Glutamatergic neuron (in vitro differentiated cells): ENCODE measurements at regions not wholly inside any gene's neighbourhood (a gene's known extent, or its start where the extent isn't known, plus 50 kb on each side); places are given as distances from the start of the nearest gene placed in this dataset. TPM values are rescaled to one million over a fixed set of nuclear protein-coding genes. Genes with fewer than 3 reads are reported as not detected.
"Not testable (repeated sequence)": the region's sequence is repeated elsewhere in the genome, so short reads cannot be mapped to it uniquely, and the experiment has no call there.

Experiments used
- DNase-seq: peaks from one replicate; pipeline ENCODE4 v3.0.0; 2022
- H3K27ac Mint-ChIP-seq: one replicate; pipeline ENCODE4 v1.8.0; 2020; ENCODE audit warnings: mild to moderate bottlenecking, mixed read lengths, inconsistent platforms; ENCODE audit not compliant: unreplicated experiment
- H3K27me3 Mint-ChIP-seq: one replicate; pipeline ENCODE4 v1.8.0; 2020; ENCODE audit warnings: mild to moderate bottlenecking, moderate library complexity, mixed read lengths, inconsistent platforms; ENCODE audit not compliant: unreplicated experiment
- H3K36me3 Mint-ChIP-seq: one replicate; pipeline ENCODE4 v1.8.0; 2020; ENCODE audit warnings: mild to moderate bottlenecking, mixed read lengths, inconsistent platforms; ENCODE audit not compliant: unreplicated experiment
- H3K4me1 Mint-ChIP-seq: one replicate; pipeline ENCODE4 v1.8.0; 2020; ENCODE audit warnings: mild to moderate bottlenecking, low read depth, mixed read lengths, inconsistent platforms; ENCODE audit not compliant: unreplicated experiment
- H3K4me3 Mint-ChIP-seq: one replicate; pipeline ENCODE4 v1.8.0; 2020; ENCODE audit warnings: mild to moderate bottlenecking, mixed read lengths, inconsistent platforms; ENCODE audit not compliant: unreplicated experiment
- H3K9me3 Mint-ChIP-seq: one replicate; pipeline ENCODE4 v1.8.0; 2020; ENCODE audit warnings: mild to moderate bottlenecking, moderate library complexity, mixed read lengths, inconsistent platforms; ENCODE audit not compliant: unreplicated experiment
- microRNA-seq: library from miRNA; unstranded; fragments of <30 nt; microRNA quantifications from one replicate; pipeline ENCODE4, GENCODE V29; 2020; ENCODE audit not compliant: unreplicated experiment

DNA sequence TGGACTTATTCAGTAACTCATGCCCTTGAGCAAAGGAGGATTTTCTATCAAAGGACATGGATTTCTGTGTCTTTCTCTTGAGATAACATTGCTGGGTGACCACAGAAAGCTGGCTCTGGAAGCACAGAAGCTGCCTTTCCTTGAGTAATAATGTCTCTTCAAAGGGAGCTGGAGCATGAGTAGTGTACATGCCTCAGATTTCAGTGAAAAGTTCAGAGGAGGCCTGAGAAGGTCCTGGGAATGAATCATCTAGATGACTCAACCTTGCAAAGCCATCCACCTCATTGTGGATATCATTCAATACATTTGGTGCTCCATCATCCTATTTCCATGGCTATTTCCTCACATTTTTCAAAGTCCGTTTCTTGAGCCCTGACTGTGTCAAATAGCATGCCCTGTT lies 77.6 kb upstream of the OR4M2 start:
- not testable (repeated sequence) for H3K27me3 Mint-ChIP-seq, H3K4me3 Mint-ChIP-seq, H3K36me3 Mint-ChIP-seq, DNase-seq, H3K27ac Mint-ChIP-seq, H3K4me1 Mint-ChIP-seq, H3K9me3 Mint-ChIP-seq

DNA sequence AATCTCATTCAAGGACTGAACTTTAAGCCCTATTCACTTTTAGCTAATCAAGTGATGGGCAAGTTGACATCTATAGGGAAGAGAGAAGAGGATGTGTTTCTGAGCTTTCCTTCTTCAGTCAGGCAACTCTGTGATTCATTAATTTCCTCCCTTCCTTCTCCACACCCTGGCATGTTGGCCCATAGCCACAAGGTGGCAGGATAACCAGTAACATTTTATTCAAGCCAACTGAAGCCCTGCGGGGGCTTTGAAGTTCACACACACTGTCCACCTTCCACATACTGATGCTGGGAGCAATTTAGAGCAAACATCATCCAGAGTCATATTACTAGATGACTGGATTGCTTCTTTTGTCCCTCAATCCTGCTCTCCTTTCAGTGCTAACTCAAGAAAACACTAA lies 91.2 kb upstream of the OR4M2 start:
- not testable (repeated sequence) for H3K27ac Mint-ChIP-seq, H3K27me3 Mint-ChIP-seq, H3K36me3 Mint-ChIP-seq, H3K9me3 Mint-ChIP-seq, DNase-seq, H3K4me3 Mint-ChIP-seq, H3K4me1 Mint-ChIP-seq

DNA sequence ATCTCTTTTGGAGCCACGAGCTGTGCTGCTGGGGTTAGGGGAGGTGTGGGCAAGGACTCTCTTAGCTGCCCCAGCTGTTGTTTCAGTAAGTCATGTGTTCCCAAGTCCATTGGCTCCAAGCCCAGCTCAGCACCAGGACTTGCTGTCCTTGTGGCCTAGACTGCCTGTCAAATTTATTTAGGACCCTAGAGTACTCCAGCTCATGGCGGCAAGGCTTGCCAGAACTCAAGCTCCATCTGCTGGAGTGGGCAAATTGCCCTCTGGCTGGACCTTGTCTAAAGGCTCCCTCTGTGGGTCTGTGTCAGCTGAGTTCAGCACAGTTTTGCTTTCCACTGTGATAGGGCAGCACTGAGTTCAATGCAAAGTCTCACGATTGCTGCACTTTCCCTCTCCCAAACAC lies 96.5 kb upstream of the OR4M2 start:
- DNase-seq, H3K27me3 Mint-ChIP-seq, H3K27ac Mint-ChIP-seq, H3K4me3 Mint-ChIP-seq, H3K9me3 Mint-ChIP-seq, H3K4me1 Mint-ChIP-seq, H3K36me3 Mint-ChIP-seq: not testable (repeated sequence)

DNA sequence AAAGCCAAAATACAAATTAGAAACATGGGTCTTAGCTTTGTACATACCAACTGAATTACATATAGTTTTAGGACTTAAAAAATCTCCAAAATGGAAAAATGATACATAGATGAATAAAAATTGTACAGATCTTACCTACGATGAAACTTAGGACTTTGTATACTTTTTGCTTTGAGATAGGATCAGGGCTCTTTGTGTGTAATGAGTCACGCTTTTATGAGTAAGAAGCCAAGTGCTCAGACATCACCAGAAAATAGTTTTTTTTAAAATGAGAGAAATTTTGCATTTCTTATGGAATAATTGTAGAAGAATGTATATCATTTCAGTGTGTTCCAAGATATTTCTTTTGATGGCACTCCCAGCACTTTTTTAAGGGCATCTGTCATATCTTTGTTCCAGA lies 100.4 kb upstream of the OR4M2 start:
- not testable (repeated sequence) for H3K36me3 Mint-ChIP-seq, H3K27me3 Mint-ChIP-seq, H3K9me3 Mint-ChIP-seq, H3K4me1 Mint-ChIP-seq, DNase-seq, H3K27ac Mint-ChIP-seq, H3K4me3 Mint-ChIP-seq

DNA sequence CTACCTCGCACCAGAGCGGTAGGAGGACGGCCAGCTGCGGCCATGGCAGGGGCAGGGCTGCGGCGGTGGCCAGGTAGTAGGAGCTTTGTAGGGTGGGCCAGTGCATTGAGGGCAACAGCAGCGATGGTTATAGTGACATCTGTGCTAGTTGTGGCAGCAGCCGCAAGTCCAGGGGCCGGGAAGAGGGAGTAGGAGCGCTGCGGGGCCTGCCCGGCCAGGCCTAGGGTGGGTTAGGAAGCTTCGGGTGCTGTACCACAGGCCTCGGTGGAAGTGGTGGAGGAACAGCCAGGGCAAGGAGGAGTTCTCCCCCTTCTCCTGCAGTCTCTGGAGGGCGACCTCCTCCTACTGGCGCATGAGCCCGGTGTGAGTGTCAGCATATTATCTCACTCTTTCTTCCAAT lies 76.2 kb upstream of the POTEB start:
- H3K27me3 Mint-ChIP-seq, H3K4me3 Mint-ChIP-seq, H3K36me3 Mint-ChIP-seq, H3K9me3 Mint-ChIP-seq, H3K4me1 Mint-ChIP-seq, H3K27ac Mint-ChIP-seq: not testable (repeated sequence)
- DNase-seq: peak; percentile 3

DNA sequence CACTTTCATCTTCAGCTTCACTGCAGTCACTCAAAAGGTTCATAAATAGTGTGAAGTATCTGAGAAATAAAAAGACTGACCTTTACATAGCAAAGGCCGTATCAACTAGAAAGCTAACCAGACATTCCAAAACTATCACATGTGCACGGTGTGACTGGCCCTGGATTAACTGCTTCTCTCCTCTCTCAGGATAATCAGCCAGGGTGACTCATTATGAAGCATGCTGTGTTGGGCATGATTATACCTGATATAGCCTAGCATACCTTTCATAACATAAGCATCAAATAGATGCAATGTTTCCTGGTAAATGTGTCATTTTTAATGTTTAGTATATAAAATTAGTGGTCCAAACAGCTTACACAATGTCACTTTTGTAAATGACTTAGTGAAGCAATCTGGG lies 62.8 kb upstream of the POTEB start:
- not testable (repeated sequence) for H3K9me3 Mint-ChIP-seq, H3K4me3 Mint-ChIP-seq, DNase-seq, H3K36me3 Mint-ChIP-seq, H3K27me3 Mint-ChIP-seq, H3K27ac Mint-ChIP-seq, H3K4me1 Mint-ChIP-seq

Small RNA genes lying in the stretch of these regions (microRNA-seq; reads per million reads assigned to microRNA genes)
- gene MIR5701-3: not detected
